Testis (tissue), 2 donors: ENCODE measurements at regions not wholly inside any gene's neighbourhood (a gene's known extent, or its start where the extent isn't known, plus 50 kb on each side); places are given as distances from the start of the nearest gene placed in this dataset.

Source experiments
- POLR2A ChIP-seq: fragments of 450-650 bp; IDR thresholded peaks from one replicate; pipeline ENCODE4 v1.6.1; 2017; ENCODE audit warnings: antibody characterized with exemption, mild to moderate bottlenecking, moderate library complexity
- TF ChIP-seq, protein P1 (sequence below), 3 experiments: fragments of 450-650 bp in 2 of 3; fragments of 200-600 bp in 1 of 3; sonication (generic) in 1 of 3; IDR thresholded peaks; one replicate each; pipeline ENCODE4 v1.5.1; 2016 to 2019; ENCODE audit warnings: antibody characterized with exemption in 3 of 3, mild to moderate bottlenecking in 2 of 3, moderate library complexity in 1 of 3

- TF ChIP-seq, protein P1, sequence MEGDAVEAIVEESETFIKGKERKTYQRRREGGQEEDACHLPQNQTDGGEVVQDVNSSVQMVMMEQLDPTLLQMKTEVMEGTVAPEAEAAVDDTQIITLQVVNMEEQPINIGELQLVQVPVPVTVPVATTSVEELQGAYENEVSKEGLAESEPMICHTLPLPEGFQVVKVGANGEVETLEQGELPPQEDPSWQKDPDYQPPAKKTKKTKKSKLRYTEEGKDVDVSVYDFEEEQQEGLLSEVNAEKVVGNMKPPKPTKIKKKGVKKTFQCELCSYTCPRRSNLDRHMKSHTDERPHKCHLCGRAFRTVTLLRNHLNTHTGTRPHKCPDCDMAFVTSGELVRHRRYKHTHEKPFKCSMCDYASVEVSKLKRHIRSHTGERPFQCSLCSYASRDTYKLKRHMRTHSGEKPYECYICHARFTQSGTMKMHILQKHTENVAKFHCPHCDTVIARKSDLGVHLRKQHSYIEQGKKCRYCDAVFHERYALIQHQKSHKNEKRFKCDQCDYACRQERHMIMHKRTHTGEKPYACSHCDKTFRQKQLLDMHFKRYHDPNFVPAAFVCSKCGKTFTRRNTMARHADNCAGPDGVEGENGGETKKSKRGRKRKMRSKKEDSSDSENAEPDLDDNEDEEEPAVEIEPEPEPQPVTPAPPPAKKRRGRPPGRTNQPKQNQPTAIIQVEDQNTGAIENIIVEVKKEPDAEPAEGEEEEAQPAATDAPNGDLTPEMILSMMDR (IDR thresholded peaks at IDR 0.05), result no peak
- TF ChIP-seq POLR2A, result no peak
These were observed 371.9 kb upstream of the SHH start for GRCh38 chr7:156184164-156184563.
